A673 (cell line): ENCODE measurements at regions not wholly inside any gene's neighbourhood (a gene's known extent, or its start where the extent isn't known, plus 50 kb on each side); places are given as distances from the start of the nearest gene placed in this dataset.

Experiments
- BruUV-seq: library from RNA; stranded (reverse); fragments of 400-500 nt; replicated peaks from 2 replicates; lab custom pipeline; 2021; lab: Mats Ljungman, UMichigan
- CTCF ChIA-PET: fragments of 300-600 bp; sonication (Branson Sonifier 250); formaldehyde crosslinking; loops from one replicate; lab custom pipeline; 2022; ENCODE audit warnings: antibody characterized with exemption; lab: Charles Lee
- POLR2A ChIA-PET: fragments of 300-600 bp; sonication (Branson Sonifier 250); formaldehyde crosslinking; loops from one replicate; lab custom pipeline; 2022; ENCODE audit warnings: antibody characterized with exemption; ENCODE audit not compliant: low non-redundant PET; lab: Charles Lee
- DNase-seq: peaks from one replicate; pipeline ENCODE4 v3.0.0-alpha.2; 2015; ENCODE audit warnings: low spot score
- H3K27ac ChIP-seq: fragments of 200-600 bp; sonication (generic); 2 replicates; pipeline ENCODE4 v1.5.1; 2016; ENCODE audit warnings: mixed run types, low read depth, mild to moderate bottlenecking, mixed read lengths, antibody characterized with exemption, low read length; ENCODE audit not compliant: poor library complexity, severe bottlenecking
- H3K27me3 ChIP-seq: fragments of 200-600 bp; sonication (generic); replicated peaks from 2 replicates; pipeline ENCODE4 v1.6.1; 2017; ENCODE audit warnings: mixed run types, low read depth, mild to moderate bottlenecking, mixed read lengths, antibody characterized with exemption, low read length; ENCODE audit not compliant: insufficient read depth, poor library complexity
- H3K36me3 ChIP-seq: fragments of 200-600 bp; sonication (generic); 2 replicates; pipeline ENCODE4 v1.6.1; 2016; ENCODE audit warnings: mixed run types, mild to moderate bottlenecking, mixed read lengths, antibody characterized with exemption, low read length; ENCODE audit not compliant: insufficient read depth, poor library complexity, severe bottlenecking
- H3K4me1 ChIP-seq: fragments of 200-600 bp; sonication (generic); 2 replicates; pipeline ENCODE4 v1.6.1; 2017; ENCODE audit warnings: mixed run types, mild to moderate bottlenecking, mixed read lengths, antibody characterized with exemption, low read length; ENCODE audit not compliant: insufficient read depth, poor library complexity, severe bottlenecking
- H3K4me3 ChIP-seq: fragments of 200-600 bp; sonication (generic); 2 replicates; pipeline ENCODE4 v1.5.1; 2016; ENCODE audit warnings: low read depth, mixed run types, mild to moderate bottlenecking, mixed read lengths, low read length; ENCODE audit not compliant: poor library complexity, severe bottlenecking
- H3K9me3 ChIP-seq: fragments of 200-600 bp; sonication (generic); 2 replicates; pipeline ENCODE4 v1.6.1; 2016; ENCODE audit warnings: mixed run types, low read depth, mild to moderate bottlenecking, mixed read lengths, antibody characterized with exemption, low read length; ENCODE audit not compliant: poor library complexity, severe bottlenecking
- EZH2 ChIP-seq: fragments of 200-600 bp; sonication (generic); IDR thresholded peaks from 2 replicates; pipeline ENCODE4 v1.6.1; 2017; ENCODE audit warnings: borderline replicate concordance, low read depth, mild to moderate bottlenecking, mixed read lengths, antibody characterized with exemption, low read length; ENCODE audit not compliant: poor library complexity, severe bottlenecking
- intact Hi-C: fragments of 100-400 bp; cut with micrococcal nuclease; formaldehyde crosslinking; loops from one replicate; pipeline ENCODE4 v1.10.0; 2022; ENCODE audit not compliant: unreplicated experiment
- TF ChIP-seq, protein P1 (sequence below): fragments of 300-800, 200-600 bp; sonication (generic); conservative IDR thresholded peaks from 2 replicates; pipeline ENCODE4 v1.5.1; 2017; ENCODE audit warnings: low read depth, mild to moderate bottlenecking, antibody characterized with exemption, low read length, moderate library complexity, mixed read lengths

DNA sequence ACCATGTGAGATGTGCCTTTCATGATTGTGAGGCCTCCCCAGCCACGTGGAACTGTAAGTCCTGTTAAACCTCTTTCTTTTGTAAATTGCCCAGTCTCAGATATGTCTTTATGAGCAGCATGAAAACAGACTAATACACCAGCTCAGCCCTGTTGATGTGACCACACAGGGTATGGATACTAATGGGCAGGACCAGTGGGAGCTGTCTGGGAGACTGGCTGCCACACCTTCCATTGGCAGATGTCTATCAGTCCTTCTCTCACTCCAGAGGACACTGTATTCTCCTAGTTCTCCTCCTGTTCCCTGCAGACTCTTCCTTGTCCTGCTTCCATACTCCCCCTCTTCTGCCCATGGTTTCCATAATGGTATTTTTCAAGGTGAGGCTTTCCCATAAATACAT is 104.4 kb downstream of the PRLHR start:
- Histone ChIP-seq H3K36me3 (no peaks in the 10 kb centered on the region), H3K27ac (no peak overlapping the region), H3K27me3 (no peaks in the 10 kb centered on the region), H3K4me1 (no peaks in the 10 kb centered on the region), H3K4me3 (no peak overlapping the region), H3K9me3 (no peaks in the 10 kb centered on the region)
- intact Hi-C loops: no loop called here
- ChIA-PET CTCF (no interaction called here), POLR2A (no interaction called here)
- no TSS peak for BruUV-seq
- no peak for DNase-seq
- TF ChIP-seq EZH2: no peak
- TF ChIP-seq, protein P1, sequence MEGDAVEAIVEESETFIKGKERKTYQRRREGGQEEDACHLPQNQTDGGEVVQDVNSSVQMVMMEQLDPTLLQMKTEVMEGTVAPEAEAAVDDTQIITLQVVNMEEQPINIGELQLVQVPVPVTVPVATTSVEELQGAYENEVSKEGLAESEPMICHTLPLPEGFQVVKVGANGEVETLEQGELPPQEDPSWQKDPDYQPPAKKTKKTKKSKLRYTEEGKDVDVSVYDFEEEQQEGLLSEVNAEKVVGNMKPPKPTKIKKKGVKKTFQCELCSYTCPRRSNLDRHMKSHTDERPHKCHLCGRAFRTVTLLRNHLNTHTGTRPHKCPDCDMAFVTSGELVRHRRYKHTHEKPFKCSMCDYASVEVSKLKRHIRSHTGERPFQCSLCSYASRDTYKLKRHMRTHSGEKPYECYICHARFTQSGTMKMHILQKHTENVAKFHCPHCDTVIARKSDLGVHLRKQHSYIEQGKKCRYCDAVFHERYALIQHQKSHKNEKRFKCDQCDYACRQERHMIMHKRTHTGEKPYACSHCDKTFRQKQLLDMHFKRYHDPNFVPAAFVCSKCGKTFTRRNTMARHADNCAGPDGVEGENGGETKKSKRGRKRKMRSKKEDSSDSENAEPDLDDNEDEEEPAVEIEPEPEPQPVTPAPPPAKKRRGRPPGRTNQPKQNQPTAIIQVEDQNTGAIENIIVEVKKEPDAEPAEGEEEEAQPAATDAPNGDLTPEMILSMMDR: no peak

- no TSS peak for BruUV-seq
- Histone ChIP-seq H3K4me3 (no peak overlapping the region), H3K27ac (no peak overlapping the region), H3K36me3 (no peaks in the 10 kb centered on the region), H3K27me3 (no peaks in the 10 kb centered on the region), H3K4me1 (no peaks in the 10 kb centered on the region), H3K9me3 (no peaks in the 10 kb centered on the region)
- TF ChIP-seq, protein P1: no peak
- DNase-seq: no peak
- ChIA-PET POLR2A (no interaction called here), CTCF (no interaction called here)
- intact Hi-C loops: no loop called here
Measured at GRCh38 chr10:118488710-118489497, 106.5 kb downstream of the PRLHR start.

GRCh38 chr10:118485641-118486040 is 109.8 kb downstream of the PRLHR start:
- Histone ChIP-seq H3K4me3 (no peak overlapping the region), H3K36me3 (no peaks in the 10 kb centered on the region), H3K27me3 (no peaks in the 10 kb centered on the region), H3K4me1 (no peaks in the 10 kb centered on the region), H3K27ac (no peak overlapping the region), H3K9me3 (no peaks in the 10 kb centered on the region)
- BruUV-seq: no TSS peak
- POLR2A ChIA-PET: no interaction called here
- intact Hi-C loops: no loop called here
- TF ChIP-seq, protein P1: no peak
- no peak for TF ChIP-seq EZH2
- DNase-seq: no peak
- CTCF ChIA-PET: no interaction called here
